ENCODE measurements at regions not wholly inside any gene's neighbourhood (a gene's known extent, or its start where the extent isn't known, plus 50 kb on each side); places are given as distances from the start of the nearest gene placed in this dataset.

DNA sequence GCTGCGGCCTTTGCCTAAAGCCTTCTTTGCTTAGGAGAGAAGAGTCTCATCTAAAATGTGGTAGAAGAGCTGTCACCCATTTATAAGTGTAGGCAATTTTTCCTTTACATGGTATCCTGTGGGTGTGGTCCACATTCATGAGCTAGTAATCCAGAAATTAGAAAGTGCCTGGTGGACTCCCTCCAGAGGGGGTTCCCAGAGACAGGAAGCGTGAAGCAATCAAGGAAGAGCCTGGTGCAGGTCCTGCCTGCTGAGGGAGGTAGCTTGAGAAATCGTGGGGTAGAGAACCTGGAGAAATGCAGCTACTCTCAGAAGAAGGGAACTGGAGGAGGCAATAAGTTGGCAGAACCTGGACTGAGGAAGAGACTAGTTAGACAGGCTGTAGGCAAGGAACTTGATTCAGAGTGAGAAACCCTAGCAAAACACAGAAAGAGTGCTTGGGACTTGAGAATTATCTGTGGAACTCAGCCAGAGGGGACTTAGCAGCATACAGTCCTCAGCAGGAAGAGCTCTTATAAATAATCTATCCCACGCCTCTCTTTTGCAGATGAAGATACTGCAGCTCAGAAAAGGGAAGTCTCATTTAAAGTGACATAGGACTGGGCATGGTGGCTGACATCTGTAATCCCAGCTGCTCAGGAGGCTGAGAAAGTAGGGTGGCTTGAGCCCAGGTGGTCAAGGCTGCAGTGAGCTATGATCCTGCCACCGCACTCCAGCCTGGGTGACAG is 182.4 kb upstream of the CCND2 start:
- no peak overlapping the region for H3K27ac ChIP-seq
- TF ChIP-seq, protein P1, sequence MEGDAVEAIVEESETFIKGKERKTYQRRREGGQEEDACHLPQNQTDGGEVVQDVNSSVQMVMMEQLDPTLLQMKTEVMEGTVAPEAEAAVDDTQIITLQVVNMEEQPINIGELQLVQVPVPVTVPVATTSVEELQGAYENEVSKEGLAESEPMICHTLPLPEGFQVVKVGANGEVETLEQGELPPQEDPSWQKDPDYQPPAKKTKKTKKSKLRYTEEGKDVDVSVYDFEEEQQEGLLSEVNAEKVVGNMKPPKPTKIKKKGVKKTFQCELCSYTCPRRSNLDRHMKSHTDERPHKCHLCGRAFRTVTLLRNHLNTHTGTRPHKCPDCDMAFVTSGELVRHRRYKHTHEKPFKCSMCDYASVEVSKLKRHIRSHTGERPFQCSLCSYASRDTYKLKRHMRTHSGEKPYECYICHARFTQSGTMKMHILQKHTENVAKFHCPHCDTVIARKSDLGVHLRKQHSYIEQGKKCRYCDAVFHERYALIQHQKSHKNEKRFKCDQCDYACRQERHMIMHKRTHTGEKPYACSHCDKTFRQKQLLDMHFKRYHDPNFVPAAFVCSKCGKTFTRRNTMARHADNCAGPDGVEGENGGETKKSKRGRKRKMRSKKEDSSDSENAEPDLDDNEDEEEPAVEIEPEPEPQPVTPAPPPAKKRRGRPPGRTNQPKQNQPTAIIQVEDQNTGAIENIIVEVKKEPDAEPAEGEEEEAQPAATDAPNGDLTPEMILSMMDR (conservative IDR thresholded peaks at IDR 0.05): no peak

DNA sequence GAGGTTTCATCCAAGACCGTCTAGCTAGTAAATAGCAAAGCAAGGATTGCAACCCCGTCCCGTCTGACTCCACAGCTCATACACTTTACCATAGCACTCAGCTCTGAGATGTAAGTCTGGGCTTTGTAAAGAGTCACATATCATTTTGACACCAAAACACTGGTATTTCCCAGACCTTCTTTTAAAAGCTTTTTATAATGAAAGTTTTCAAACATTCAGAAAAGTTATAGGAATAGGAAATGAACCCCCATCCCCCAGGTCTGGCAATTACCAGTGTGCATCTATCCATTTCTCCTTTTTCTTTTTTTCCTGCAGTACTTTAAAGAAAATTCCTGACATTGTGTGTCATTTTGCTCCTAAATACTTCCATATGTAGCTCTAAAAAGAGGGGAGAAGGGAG is 183.6 kb upstream of the CCND2 start:
- no peak overlapping the region for H3K27ac ChIP-seq
- TF ChIP-seq, protein P1 (conservative IDR thresholded peaks at IDR 0.05): no peak

DNA sequence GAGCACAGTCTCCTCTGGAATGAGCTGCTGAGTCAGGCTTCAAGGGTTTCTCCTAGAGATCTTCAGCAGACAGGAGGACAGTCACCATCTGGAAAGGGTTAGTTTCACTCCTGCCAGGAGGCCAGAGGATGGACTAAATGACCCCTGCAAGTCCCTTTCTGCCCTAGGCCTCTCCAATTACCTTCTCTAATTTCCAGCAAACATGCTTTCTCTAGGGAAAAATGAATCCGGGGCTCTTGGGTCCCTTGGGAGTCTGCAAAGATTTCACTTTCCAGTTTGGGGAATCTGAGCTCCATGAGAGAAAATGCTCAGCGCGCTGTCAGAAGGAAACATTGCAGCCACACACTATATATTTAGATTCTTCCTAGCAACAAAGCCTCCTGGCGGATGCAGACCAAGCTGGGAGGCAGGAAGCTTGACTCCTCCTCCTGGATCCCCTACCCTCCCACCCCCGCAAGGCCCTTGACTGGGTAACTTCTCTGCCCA is 184.4 kb upstream of the CCND2 start:
- TF ChIP-seq, protein P1 (conservative IDR thresholded peaks at IDR 0.05): no peak
- no peak overlapping the region for H3K27ac ChIP-seq

DNA sequence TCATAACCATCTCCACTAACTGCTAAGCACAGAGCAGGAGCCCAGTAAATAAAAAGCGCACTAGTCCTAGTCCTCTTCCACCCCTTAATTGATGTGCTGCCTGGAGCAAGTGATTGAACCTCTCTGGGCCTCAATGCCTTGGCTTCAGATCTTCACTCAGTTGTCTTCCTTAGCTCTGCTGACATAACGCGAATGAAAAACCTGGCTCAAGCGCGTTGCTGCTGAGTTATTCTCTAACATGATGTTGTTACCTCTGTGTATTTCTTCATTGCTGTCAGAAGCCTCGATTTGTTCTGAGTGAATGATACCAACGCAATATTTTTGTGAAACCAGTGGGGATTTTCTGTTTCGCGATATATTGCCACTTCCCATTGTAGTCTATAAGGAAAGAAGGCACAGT is 185.1 kb upstream of the CCND2 start:
- TF ChIP-seq, protein P1 (conservative IDR thresholded peaks at IDR 0.05): no peak
- no peak overlapping the region for H3K27ac ChIP-seq

DNA sequence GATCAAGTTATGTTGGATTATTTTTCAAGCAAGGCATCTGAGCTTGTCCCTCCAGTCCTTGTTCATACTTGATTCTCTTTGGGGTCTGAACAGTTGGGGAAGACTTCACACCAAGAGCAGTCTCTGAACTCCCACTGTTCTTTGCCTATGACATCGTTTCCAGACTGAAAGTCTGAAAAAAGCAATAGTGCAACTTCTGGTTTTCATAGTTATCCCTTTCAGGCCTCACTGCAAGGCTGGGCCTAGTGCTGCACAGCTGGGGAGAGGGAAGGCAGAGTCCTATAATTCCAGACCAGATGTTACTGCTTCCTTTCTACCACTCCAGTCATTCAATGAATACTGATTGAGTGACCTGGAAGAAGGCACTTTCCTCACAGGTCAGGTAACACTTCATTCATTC is 187.1 kb upstream of the CCND2 start:
- TF ChIP-seq, protein P1 (conservative IDR thresholded peaks at IDR 0.05): no peak

DNA sequence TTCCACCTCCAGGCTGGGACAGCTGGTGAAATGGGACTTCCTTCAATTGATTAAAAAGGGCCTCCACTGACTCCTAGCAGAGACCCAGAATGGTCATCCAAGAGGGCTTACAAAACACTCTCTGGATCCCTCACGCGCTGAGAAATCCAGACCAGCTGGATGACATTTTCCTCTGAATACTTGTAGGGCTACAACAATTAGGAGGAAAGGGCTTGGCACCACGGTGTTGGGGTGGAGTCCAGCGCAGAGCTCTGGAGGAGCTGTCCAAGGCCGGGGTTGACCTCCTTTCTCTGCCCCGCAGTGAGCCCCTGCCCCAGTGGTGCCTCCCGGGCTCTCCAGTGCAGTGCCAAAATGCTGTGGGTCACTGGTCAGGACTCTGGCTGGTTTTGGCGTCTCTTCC is 189.0 kb upstream of the CCND2 start:
- TF ChIP-seq, protein P1 (conservative IDR thresholded peaks at IDR 0.05): no peak
- no peak overlapping the region for H3K27ac ChIP-seq

More for the DNA sequence above, 187.1 kb upstream of the CCND2 start:
- no peak overlapping the region for H3K27ac ChIP-seq

DNA sequence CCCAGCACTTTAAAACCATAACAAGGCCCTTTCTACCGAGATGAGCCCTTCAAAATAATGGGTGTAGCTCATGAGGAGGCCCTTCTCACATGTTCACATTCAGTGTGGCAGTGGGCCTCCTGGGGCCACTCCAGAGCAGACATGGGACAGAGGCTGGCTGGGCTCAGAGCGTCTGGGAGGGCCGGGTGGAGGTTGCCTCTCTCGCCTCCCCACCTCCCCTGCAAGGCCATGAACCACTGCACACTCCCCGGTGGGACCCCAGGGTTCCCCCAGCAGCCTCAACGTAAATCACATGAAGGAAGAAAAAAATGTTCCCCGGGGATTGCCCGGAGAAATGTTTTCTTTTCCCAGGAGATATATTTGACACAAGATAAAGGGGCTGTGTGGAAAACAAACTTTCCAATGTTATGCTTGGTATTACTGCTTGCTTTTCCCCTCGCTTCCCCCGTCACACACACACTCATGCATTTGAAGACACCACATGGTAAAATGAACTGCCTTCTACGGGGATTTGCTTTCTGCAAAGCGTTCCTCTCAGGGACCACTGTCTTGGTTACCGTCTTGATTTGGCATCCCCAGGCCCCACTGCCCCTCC is 190.7 kb upstream of the CCND2 start:
- TF ChIP-seq, protein P1 (conservative IDR thresholded peaks at IDR 0.05): no peak
- H3K27ac ChIP-seq: no peak overlapping the region
